ENCODE measurements at regions not wholly inside any gene's neighbourhood (a gene's known extent, or its start where the extent isn't known, plus 50 kb on each side); places are given as distances from the start of the nearest gene placed in this dataset.

GRCh38 chr16:86455640-86456039, 54.7 kb upstream of the FOXF1 start:
- H3K27ac ChIP-seq: no peak overlapping the region
- H3K27me3 ChIP-seq: no peaks in the 10 kb centered on the region
- H3K9ac ChIP-seq (ENCODE audit: low read depth in 2 of 2, low read length in 2 of 2): no peak overlapping the region
- no peaks in the 10 kb centered on the region for H3K36me3 ChIP-seq
- DNase-seq: no peak
- intact Hi-C loops (cut with DNase I): no loop called here
- no peaks in the 10 kb centered on the region for H3K4me1 ChIP-seq
- no peak overlapping the region for H3K4me3 ChIP-seq
- no peaks in the 10 kb centered on the region for H3K9me3 ChIP-seq
- TF ChIP-seq, protein P1, sequence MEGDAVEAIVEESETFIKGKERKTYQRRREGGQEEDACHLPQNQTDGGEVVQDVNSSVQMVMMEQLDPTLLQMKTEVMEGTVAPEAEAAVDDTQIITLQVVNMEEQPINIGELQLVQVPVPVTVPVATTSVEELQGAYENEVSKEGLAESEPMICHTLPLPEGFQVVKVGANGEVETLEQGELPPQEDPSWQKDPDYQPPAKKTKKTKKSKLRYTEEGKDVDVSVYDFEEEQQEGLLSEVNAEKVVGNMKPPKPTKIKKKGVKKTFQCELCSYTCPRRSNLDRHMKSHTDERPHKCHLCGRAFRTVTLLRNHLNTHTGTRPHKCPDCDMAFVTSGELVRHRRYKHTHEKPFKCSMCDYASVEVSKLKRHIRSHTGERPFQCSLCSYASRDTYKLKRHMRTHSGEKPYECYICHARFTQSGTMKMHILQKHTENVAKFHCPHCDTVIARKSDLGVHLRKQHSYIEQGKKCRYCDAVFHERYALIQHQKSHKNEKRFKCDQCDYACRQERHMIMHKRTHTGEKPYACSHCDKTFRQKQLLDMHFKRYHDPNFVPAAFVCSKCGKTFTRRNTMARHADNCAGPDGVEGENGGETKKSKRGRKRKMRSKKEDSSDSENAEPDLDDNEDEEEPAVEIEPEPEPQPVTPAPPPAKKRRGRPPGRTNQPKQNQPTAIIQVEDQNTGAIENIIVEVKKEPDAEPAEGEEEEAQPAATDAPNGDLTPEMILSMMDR (IDR thresholded peaks at IDR 0.05): no peak

GRCh38 chr16:86457501-86458148, 52.7 kb upstream of the FOXF1 start:
- Histone ChIP-seq H3K9me3 (no peaks in the 10 kb centered on the region), H3K27me3 (no peaks in the 10 kb centered on the region), H3K9ac (ENCODE audit: low read depth in 2 of 2, low read length in 2 of 2) (peak overlapping the region in 1 of 2 donors; percentile 9), H3K4me1 (no peaks in the 10 kb centered on the region), H3K27ac (peak overlapping the region; percentile 59), H3K4me3 (no peak overlapping the region), H3K36me3 (no peaks in the 10 kb centered on the region)
- TF ChIP-seq, protein P1 (IDR thresholded peaks at IDR 0.05): no peak
- intact Hi-C loops (cut with DNase I): no loop called here
- DNase-seq: no peak

DNA sequence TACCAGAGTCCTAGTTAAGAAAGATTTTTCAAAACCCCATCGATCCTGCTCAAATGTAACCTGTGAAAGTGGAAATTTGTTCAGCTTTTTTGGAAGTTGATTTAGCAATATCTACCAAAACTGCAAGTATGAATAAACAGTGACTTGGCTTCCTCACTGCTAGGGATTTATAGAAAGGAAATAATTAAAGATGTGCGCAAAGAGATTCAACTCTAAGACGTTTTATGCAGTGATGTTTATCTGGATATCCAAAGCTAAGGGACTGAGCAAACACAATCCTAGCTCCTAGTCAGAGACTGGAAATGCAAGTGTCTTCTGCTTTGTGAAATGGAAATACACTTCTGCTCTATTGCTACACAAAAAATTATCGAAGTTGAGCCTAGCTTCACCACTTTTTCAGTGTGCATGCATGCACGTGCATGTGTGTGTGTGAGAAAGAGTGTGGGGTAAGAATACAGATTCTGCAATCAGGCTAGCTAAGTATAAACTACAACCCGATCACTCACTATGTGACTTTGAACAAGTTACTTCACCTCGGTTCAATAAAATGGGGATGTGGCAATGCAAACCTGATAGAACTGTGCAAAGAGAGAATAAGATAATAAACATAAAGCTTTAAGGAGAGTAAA, 52.1 kb upstream of the FOXF1 start:
- Histone ChIP-seq H3K4me1 (no peaks in the 10 kb centered on the region), H3K27ac (peak overlapping the region; percentile 59), H3K9me3 (no peaks in the 10 kb centered on the region), H3K36me3 (no peaks in the 10 kb centered on the region), H3K9ac (ENCODE audit: low read depth in 2 of 2, low read length in 2 of 2) (no peak overlapping the region), H3K4me3 (no peak overlapping the region), H3K27me3 (no peaks in the 10 kb centered on the region)
- intact Hi-C loops (cut with DNase I): no loop called here
- TF ChIP-seq, protein P1 (IDR thresholded peaks at IDR 0.05): no peak
- no peak for DNase-seq

DNA sequence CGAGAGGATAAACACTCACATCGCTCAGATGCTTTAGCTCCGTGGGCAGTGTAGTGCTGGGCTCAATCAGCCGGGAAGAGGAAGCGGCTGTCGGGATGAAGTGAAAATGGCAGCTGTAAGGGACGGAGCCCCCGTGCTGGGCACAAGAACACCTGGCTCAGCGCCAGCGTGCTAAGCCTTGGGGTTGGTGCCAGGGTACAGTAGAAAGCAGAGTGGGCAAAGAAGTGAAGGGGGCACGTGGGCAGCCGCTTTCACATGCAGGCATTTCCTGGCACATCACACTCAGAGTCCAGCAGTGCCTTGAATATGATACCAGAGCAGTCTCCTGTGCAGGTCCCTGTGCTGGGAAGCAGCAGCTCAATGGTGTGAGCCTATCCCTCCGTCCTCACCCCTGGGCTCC, 51.1 kb upstream of the FOXF1 start:
- no peaks in the 10 kb centered on the region for H3K27me3 ChIP-seq
- H3K4me3 ChIP-seq: no peak overlapping the region
- H3K9ac ChIP-seq (ENCODE audit: low read depth in 2 of 2, low read length in 2 of 2): no peak overlapping the region
- H3K27ac ChIP-seq: peak overlapping the region; percentile 59
- no peaks in the 10 kb centered on the region for H3K9me3 ChIP-seq
- no peaks in the 10 kb centered on the region for H3K36me3 ChIP-seq
- no peaks in the 10 kb centered on the region for H3K4me1 ChIP-seq
- intact Hi-C loops (cut with DNase I): no loop called here
- no peak for DNase-seq
- TF ChIP-seq, protein P1 (IDR thresholded peaks at IDR 0.05): no peak

Measured in colonic mucosa (tissue), 4 donors.